HG02642 (cell line): ENCODE measurements at regions not wholly inside any gene's neighbourhood (a gene's known extent, or its start where the extent isn't known, plus 50 kb on each side); places are given as distances from the start of the nearest gene placed in this dataset.

Experiments
- ATAC-seq: cut with Tn5 transposase; IDR thresholded peaks from one replicate; pipeline ENCODE4 v1.9.1; 2021; ENCODE audit warnings: mild to moderate bottlenecking; ENCODE audit not compliant: unreplicated experiment, poor library complexity

GRCh38 chr20:22339946-22340345 lies 244.4 kb downstream of the FOXA2 start:
- no peak for ATAC-seq

GRCh38 chr20:22339091-22339881 lies 245.1 kb downstream of the FOXA2 start:
- no peak for ATAC-seq

- no peak for ATAC-seq
Observed at GRCh38 chr20:22338140-22338708, 246.1 kb downstream of the FOXA2 start.

- ATAC-seq: no peak
Observed at GRCh38 chr20:22335210-22335609, 249.2 kb downstream of the FOXA2 start.

GRCh38 chr20:22333885-22334545 lies 250.4 kb downstream of the FOXA2 start:
- ATAC-seq: peak; percentile 81

- ATAC-seq: no peak
Observed at GRCh38 chr20:22324505-22324904, 259.9 kb downstream of the FOXA2 start.

GRCh38 chr20:22322513-22322912 lies 261.9 kb downstream of the FOXA2 start:
- ATAC-seq: no peak

GRCh38 chr20:22321191-22321590 lies 263.2 kb downstream of the FOXA2 start:
- no peak for ATAC-seq

GRCh38 chr20:22320245-22320915 lies 264.0 kb downstream of the FOXA2 start:
- no peak for ATAC-seq

GRCh38 chr20:22315771-22316170 lies 268.6 kb downstream of the FOXA2 start:
- ATAC-seq: no peak

GRCh38 chr20:22315073-22315472 lies 269.3 kb downstream of the FOXA2 start:
- no peak for ATAC-seq

- no peak for ATAC-seq
Observed at GRCh38 chr20:22312744-22313346, 271.5 kb downstream of the FOXA2 start.

GRCh38 chr20:22308934-22309333 lies 275.4 kb downstream of the FOXA2 start:
- ATAC-seq: no peak

- ATAC-seq: no peak
Observed at GRCh38 chr20:22307409-22307808, 277.0 kb downstream of the FOXA2 start.

- ATAC-seq: no peak
Observed at GRCh38 chr20:22305381-22305780, 279.0 kb downstream of the FOXA2 start.

GRCh38 chr20:22303523-22303922 lies 280.8 kb downstream of the FOXA2 start:
- no peak for ATAC-seq

GRCh38 chr20:22302039-22302438 lies 282.3 kb downstream of the FOXA2 start:
- ATAC-seq: no peak

GRCh38 chr20:22293886-22294285 lies 290.5 kb downstream of the FOXA2 start:
- no peak for ATAC-seq

GRCh38 chr20:22289442-22289841 lies 294.9 kb downstream of the FOXA2 start:
- ATAC-seq: no peak

- no peak for ATAC-seq
Observed at GRCh38 chr20:22288957-22289356, 295.4 kb downstream of the FOXA2 start.

- ATAC-seq: no peak
Observed at GRCh38 chr20:22288156-22288555, 296.2 kb downstream of the FOXA2 start.
